Stimulated activated CD8-positive, alpha-beta memory T cell treated with anti-CD3 and anti-CD28 coated beads, Interleukin-12 subunit alpha, Interleukin-12 subunit beta, amount 100 ng/mL, for 4 hours (primary cell): ENCODE measurements at regions not wholly inside any gene's neighbourhood (a gene's known extent, or its start where the extent isn't known, plus 50 kb on each side); places are given as distances from the start of the nearest gene placed in this dataset.

Experiments
- DNase-seq: peaks from one replicate; pipeline ENCODE4 v3.0.0-alpha.2; 2020; ENCODE audit warnings: low read depth

DNA sequence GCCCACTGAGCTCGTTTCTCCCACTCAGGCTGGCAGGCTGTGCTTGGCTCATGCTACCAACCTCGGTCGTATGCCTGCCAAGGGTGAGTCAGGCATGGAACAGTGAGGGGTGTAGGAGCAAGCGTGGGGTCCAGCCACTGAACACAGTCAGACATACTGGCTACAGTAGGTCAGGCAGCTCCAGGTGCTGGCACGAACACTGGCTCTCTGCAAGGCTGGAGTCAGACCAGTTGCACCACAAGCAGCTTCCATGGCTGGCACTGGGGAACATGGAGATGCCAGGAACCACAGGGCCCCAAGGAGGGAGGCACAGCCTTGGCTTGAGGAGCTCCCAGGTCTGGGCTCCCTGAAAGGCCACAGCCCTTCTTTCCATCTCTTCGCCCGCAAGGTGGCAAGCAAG lies 410.7 kb upstream of the KIRREL3 start:
- no peak for DNase-seq

DNA sequence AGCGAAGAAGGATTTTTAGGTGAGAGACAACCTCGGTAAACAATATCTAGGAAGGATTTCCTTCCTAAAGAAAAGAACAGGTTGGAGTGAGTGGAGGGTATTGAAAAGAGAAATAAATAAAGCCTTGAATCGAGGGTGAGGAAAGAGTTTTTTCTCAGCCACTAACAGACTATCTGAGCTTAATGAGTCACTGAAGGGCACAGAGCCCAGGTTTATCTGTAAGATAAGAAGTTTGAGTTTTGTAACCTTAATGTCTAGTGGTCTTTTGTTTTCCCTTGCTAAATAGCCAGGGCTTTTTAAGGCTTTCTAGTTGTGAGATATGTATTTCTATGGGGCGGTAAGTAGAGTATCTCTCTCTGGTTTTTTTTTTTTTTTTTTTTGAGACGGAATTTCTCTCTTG lies 394.5 kb upstream of the KIRREL3 start:
- no peak for DNase-seq

DNA sequence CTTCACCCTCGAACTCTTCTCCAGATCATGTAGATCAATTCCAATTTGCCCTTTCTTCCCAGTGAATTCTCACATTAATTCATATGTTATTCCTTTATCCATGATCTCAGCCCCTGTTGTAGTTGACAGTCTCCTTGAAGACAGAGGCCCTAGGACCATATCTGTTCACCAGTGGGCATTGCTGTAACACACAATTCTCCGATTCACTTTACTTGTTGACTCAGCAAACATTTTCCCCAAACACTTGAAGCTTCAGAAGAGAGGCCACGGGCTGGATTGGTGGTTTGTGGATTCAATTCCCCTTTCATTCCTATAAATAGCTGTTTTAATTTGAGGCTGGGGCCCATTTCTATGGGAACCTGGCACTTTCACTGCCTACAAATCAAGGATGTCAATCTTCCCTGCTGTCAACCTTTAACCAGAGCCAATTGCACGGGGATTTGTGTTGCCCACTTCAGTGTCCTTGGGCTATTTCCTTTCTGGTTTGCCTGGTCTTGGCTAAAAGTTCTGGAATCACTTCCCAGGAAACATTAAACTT lies 393.0 kb upstream of the KIRREL3 start:
- no peak for DNase-seq

DNA sequence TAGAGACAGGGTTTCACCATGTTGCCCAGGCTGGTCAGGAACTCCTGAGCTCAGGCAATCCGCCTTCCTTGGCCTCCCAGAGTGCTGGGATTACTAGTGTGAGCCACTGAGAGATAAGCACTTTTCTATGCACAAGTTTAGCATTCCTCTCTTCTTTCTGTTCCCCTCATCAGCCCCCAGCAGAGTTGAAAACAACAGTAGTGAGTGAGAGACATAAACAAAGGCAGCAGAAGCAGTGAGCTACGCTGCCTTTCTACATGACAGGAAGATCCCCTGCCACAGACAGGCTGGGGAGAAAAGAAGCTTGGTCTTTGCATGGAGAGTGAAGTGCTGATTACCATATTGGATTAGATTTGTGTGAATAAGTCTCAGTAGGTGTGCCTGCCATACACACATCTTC lies 392.0 kb upstream of the KIRREL3 start:
- DNase-seq, result no peak

DNA sequence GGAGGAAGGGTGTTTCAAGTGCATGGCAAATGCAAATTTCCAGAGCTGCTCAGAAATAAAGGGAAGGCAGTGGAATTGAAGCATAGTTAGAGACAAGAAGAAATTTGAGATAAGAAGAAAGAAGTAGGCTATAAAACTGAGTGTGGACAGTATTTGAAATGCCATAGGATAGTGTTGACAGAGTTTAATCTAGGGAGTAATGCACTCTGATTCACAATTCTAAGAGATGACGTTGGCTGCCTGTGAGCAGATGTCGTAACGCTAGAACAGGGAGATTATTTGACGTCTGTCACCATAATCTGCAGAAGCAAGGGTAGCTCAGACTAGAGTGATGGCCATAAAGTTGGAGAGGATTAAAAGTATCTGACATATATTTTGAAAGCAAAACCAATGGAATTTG lies 389.9 kb upstream of the KIRREL3 start:
- no peak for DNase-seq

DNA sequence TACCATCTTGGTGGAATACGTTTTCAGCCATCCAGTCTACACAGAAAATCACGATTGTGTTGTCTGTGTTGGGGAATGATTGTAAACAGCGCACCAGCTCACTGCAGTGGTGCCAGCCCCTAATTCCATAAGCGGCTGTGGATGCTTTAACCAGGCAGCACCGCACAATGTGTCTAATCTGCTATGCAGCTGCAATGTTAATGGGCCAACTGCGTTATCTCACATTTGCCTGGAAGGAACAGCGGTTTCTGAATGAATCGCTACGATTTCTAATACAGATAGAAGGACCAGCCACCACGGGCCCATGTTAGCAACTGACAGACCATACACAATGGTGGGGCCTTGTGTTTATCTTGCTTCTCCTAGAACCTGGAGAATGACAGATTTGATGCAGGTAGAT lies 384.5 kb upstream of the KIRREL3 start:
- no peak for DNase-seq

DNA sequence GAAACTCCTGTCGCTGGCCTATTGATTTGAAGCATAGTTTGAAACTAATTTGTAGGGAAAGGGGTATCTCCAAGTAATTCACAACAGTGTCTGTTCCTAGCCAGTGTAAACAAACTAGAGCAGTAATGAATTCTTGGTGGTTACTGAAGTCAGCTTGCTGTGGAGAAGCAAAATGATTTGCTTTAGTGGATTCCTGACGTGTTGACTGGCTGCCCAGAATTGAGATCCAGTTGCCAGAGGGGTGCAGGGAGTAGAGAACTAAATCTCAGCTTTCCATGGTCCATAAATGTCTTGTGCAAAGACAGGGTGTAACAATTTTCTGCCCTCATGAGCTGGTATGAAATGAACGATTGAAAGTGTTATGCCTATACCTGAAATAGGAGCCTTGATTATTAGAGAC lies 382.5 kb upstream of the KIRREL3 start:
- DNase-seq, result no peak

DNA sequence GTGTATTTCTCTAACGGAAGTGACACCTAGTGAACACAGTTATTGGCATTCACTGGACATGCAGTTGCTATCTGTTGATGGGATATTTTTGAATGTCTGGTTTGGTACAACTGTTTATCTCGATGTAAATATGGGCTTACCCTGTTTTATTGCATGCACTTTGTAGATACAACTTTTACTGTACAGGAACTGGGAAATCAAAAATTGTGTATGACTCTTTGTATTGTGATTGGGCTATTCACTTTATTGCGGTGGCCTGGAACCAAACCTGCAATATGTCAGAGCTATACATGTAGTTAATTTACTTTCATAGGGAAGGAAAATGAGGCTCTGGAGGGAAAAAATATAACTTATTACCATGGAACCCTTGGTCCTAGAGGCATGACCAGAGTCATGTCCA lies 380.7 kb upstream of the KIRREL3 start:
- no peak for DNase-seq

DNA sequence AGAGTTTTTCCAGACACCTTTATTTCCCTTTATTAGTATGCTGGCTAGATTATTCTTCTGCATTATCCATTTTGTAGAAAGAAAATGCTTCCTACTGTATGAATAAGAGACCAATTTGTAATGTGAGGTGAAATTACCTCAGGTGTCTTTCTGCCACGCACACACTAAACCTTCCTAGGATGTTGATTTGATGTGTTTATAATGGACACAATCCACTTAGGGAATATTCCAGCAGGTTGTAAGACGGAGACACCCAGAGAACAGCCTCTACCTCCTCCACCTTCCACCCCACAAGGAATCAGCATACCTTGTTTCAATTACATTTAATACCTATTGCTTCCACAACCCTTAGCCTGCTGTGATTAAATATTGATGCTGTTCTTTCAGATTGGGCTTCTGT lies 379.1 kb upstream of the KIRREL3 start:
- DNase-seq, result no peak

DNA sequence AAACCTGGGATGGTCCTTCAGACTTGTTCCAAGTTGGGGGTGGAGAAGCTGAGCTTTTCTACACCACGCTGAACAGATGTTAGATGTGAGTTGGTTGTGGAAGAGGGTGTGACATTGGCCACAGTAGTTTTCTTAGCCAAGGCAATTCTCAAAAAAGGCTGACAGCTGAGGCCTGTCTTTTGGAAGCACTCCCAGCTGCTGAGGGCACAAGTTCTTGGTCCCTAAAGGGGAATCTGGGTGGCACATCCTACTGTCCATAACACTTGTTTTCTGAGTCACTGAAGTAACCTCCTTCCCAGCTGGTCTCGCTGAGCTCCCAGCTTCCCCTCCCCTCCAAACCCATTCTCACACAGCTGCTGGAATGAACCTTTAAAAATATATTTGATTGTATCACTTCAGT lies 375.7 kb upstream of the KIRREL3 start:
- DNase-seq, result no peak

DNA sequence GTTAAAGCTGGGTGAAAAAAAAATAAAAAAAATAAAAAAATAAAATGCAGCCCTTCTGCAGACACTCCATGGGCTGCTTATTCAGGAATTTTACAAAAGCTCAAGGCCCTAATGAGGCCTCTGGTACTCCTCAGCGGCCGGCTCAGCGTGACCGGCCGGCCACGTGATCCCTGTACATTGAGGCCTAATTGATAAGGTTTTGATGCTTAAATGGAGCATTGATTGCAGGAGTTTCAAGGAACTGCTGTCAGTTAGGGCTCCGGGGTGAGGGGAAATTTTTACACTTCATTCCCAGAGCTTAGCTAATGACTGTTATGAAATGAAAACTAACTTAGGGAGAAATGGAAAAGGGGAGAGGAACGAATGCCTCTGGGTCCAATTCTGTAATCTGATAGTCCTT lies 368.8 kb upstream of the KIRREL3 start:
- DNase-seq, result no peak

DNA sequence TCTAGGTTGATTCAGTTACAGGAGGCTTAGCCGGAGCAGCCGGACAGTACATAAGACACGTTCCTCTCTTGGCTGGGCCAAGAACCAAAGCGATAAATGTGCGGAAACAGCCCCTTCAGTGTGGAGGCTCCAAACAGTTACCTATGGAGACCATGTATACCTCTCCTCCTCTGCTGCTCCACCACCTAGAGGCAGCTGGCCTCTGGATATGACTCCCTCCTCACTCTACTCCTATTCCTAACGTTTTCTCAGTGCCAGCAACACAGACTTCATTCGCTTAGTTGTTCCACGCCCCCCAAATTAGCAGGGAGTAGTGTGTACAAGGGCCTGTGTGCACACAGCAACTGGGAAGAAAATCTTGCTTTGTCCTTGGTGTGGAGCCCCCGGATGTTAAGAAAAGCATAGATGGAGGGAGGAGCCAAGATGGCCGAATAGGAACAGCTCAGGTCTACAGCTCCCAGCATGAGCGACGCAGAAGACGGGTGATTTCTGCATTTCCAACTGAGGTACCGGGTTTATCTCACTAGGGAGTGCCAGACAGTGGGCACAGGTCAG lies 362.3 kb upstream of the KIRREL3 start:
- no peak for DNase-seq

DNA sequence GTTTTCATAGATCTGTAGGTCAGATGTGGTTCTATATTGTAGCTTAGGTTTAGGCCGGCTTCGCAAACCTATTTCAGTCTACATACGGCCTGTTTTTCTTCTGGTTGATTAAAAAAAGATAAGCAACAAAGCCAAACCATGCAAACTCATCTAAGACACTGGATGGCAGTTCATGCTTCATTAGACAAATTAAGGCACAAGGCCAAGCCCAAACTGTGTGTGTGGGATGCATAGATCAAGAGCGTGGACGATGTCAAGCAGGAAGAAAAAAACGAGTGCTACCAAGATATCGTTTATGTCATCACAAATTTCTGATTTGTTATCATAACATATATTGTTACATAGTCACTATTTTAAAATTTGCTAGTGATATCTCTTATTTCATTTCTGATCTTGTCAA lies 357.6 kb upstream of the KIRREL3 start:
- no peak for DNase-seq

DNA sequence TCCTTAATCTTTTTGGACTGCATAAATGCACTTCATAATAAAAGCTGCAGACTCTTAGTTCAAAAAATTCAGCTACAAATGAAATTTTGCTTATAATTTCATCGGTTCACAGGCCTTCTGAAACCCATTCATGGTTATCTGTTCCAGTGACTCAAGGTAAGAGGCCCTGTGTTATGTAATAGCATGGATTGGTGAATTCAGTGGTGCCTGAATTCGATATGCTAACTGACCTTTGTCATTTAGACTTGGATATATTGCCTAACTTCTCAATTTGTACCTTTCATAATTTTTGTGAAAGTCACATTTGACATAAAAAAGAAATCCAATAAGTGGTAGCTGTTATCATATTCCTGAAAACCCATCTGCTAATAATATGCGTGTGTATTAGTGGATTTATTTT lies 349.9 kb upstream of the KIRREL3 start:
- no peak for DNase-seq

DNA sequence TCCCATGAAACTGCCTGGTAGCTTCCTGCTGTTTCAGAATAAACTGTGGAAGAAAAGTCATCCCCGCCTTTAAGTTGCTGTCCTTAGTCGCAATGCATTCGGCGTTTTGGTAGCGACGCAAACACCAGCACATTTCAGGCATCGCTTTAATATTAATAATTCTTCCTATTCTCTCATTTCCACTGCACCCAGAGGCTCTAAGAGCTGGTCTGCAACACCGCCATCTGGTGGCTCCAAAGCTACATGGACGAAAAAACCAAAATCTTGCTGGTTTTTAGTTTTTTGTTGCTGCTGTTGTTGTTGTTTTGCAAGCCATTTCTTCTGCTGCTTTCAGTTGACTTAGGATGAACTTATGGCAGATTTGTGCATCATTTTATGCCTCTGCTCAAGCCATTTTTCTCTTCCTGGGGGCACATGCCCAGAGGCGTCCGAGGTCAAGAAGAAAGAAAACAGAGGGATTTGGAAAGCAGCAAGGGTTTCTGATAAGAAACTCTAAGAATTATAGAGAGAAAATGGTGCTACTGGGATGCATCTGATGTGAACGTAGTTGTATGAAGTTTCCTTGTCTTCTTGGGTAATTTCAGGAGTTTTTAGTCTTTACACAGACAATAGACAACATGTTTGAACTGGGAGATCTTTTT lies 345.4 kb upstream of the KIRREL3 start:
- DNase-seq, result no peak

DNA sequence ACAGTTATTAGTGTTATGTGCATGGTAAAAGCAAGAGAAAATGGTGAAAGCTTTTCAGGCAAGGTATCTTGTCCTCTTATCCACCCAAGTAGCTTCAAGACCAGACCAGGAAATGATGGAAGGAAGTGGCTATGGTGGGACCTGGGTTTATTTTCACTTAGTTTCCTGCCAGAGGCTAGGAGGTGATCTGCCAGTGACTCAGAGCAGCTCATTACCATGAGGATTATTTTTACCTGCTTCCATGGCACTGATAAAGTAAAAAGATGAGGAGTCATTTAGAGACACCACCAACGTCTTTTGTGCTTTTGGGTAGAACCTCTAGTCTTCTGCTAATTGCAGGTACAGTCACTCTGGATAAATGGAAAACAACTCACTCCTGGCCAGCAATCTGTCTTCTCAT lies 339.9 kb upstream of the KIRREL3 start:
- no peak for DNase-seq

DNA sequence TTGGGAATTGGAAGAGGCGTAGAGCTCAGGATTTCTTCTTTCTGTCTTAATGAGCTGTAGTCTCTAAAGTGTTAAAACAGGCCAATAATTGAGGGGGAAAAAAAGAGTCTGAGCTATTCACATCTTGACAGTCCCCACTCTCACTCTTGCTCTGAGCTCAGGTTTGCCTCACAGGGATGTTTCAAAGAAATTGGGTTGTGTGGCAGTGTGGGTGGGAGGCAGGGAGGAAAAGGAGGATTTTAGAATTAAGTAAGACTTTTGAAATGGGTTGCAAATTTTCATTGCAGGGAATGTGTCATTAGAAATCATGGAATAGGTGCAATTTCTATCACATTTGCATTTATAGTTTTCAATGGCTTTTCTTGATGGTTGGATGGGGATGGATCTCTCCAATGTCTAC lies 338.8 kb upstream of the KIRREL3 start:
- DNase-seq, result no peak

DNA sequence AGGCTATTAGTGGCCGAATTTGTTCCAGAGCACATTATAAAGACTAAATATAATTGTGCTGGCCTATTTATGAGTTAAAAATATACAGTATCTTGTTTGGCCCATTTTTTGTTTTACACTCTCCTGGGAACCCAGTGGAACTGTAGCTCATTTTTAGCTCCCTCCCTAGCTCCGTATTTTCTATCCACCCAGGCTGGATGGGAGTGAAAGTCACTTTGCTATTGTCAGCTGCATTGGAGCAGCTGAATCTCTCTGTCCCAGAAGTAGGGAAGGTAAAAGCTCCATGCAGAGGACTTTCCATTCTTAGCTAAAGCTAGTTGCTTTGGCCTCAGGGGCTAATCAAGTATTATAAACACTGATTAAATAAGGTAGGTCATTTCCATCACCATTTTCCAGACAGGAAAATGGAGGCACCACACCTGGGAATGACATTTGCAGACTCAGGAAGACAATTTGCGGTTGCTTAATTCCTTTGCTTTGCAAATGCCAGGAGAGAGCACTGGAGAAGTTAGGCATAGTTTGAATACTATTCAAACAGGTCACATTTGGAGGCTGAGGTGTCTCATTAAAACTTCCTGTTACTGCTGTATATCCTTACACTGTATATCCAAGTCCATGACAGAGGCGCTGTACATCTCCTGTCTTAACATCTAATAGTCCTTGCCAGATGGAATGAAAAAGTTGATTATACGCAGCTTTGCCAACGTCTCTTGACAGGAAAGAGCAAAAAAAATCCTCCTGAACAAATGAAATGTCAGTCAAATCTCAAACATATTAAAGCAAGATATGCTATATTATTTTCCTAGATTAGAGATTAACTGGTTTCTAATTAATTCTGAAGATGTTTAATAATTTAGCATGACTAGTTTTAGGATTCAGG lies 338.1 kb upstream of the KIRREL3 start:
- no peak for DNase-seq

DNA sequence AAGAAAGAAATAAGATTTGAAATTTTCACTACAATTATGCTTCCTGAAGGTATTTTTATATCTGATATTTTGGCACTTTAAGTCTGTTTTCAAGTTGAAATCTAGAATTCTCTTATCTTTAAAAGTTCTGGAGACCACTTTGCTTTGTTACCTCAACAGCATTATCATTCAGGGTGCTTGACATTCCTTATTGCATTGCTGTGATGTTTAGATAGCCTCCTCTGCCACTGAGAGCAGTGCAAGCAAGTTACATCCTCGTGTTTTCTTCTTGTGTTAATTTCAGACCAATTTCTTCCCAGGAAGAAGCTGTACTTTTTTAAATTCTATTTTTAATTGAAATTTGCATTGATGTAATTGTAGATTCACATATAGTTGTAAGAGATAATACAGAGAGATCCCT lies 333.9 kb upstream of the KIRREL3 start:
- no peak for DNase-seq

DNA sequence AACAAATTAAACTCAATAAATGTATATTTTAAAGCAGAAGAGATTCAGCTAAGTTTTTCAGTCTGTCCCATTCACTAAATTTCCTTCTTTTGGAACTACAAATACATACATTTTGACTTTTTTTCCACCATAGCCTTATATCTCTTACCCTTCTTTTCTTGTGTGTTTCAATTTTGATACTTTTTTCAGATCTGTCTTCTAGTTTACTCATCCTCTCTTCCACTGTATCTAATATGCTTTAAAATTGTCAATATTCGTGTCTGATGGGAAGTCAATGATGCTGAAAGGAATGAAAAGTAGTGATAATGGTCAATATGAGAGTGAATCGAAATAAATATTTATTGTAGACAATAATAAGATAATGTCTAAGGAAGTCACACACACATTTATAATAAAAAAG lies 332.3 kb upstream of the KIRREL3 start:
- no peak for DNase-seq

DNA sequence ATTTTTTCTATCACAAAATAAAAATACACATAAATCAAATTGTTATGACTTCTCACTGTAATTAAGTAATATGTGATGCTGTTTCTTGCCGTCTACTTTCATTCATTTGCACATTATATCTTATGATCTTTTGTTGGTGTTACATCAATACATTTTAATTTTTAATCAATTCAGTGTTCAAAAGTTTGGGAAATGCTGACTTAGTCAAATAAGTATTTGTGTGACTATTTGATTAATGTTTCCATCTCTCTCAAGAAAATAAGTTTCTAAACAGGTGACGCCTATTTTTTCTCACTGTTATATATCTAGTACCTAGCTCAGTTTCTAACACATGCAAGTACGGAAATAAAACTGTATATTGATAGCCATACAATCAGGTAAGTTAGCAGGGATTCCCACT lies 329.5 kb upstream of the KIRREL3 start:
- DNase-seq, result no peak

DNA sequence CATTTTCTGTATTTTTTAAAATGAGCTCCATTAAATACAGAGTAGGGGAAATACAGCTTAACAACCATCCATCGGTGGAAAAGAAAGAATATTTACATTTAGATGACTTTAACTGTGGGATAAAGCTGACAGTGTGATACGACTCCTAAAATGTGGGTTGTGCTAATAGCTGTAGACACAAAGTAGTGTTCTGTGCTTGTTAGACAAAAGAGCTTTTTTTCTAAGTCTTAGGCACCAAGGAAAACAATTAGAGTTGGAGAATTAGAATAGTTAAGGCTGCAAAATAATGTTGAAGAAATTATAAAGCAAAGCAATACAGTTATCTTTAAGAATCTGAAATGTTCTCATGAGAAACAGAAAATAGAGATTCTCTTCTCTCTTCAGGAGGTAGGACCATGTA lies 307.7 kb upstream of the KIRREL3 start:
- DNase-seq, result no peak

DNA sequence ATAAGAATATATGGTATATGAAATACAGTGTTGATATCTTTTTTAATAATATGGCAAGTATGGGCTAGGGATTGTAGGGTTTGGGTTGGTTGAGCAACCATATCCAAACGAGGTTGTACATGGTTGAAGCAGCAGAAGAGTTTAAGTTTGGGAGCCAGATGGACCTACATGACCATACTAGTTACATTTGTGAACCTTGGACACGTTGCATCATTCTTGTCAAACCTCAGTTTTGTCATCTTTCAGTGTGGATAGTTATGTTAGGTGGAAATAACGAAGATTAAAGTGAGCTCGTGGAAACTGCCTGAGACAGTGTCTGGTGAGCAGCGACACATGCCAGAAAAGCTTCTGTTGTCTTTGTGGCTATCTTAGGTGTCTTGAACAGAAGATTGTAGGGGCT lies 307.1 kb upstream of the KIRREL3 start:
- DNase-seq, result no peak
